D721Med (cell line): ENCODE measurements at regions not wholly inside any gene's neighbourhood (a gene's known extent, or its start where the extent isn't known, plus 50 kb on each side); places are given as distances from the start of the nearest gene placed in this dataset.
A peak's percentile ranks its signal among the peaks of the same experiment; 100 is the strongest.

Experiments used
- DNase-seq: peaks from one replicate; pipeline ENCODE4 v3.0.0; 2011; ENCODE audit warnings: low spot score; ENCODE audit not compliant: insufficient read length
- FAIRE-seq: peaks from 2 replicates; lab custom pipeline; 2011; peaks lifted over from hg19 to GRCh38; lab: Jason Lieb, UNC
- CTCF ChIP-seq: IDR thresholded peaks from 2 replicates; pipeline ENCODE4 v1.5.1; 2012; ENCODE audit warnings: mild to moderate bottlenecking, control low read depth; ENCODE audit not compliant: insufficient read depth; ENCODE audit errors: missing control alignments

- peak; percentile 21 for FAIRE-seq
- DNase-seq = no peak
- no peak for TF ChIP-seq CTCF
These were observed 724.2 kb upstream of the REG3G start for GRCh38 chr2:78301166-78301789.

DNA sequence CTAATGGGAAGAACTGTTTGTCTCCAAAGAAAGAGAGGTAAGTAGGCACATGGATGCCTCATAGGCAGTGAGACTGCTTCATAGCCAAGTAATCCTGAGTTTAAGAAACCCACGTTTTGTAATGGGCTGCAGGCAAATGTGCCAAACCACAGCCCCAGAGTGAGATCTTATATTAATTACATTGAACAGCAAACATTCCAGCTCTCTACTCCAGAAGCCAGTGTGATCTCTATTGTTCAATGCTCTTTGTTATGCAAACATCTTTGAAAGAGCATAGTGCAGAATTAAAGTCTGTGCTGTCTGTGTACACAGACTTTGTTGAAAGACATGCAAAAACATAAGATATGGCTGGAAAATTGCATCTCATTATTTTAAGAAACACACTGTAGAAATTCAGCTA is 720.8 kb upstream of the REG3G start:
- FAIRE-seq (no peak), DNase-seq (no peak)
- TF ChIP-seq CTCF = no peak

GRCh38 chr2:78309460-78309859 is 716.0 kb upstream of the REG3G start:
- FAIRE-seq (no peak), DNase-seq (no peak)
- TF ChIP-seq CTCF = no peak

GRCh38 chr2:78315368-78315767 is 710.1 kb upstream of the REG3G start:
- no peak for TF ChIP-seq CTCF
- DNase-seq = no peak
- FAIRE-seq = no peak

- DNase-seq (no peak), FAIRE-seq (no peak)
- TF ChIP-seq CTCF = no peak
These were observed 707.2 kb upstream of the REG3G start for GRCh38 chr2:78318275-78318674.

GRCh38 chr2:78330193-78330592 is 695.3 kb upstream of the REG3G start:
- no peak for TF ChIP-seq CTCF
- no peak for DNase-seq
- no peak for FAIRE-seq

DNA sequence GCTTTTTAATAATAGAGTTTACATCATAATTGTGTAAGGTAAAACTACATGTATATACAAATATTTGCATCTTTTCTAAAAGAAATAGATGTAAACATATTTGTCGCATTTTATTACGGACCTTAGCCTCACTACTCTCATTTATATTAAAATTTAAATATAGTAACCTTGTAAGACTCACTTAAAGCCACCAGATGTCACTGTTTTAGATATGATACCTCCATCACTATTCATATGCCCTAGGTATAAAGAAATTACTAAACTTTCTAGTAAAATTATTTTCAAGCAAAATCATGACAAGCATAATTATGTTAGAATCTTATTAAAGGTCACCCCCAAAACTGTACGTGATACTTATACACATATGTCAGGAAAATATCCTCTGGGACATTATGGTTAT is 674.3 kb upstream of the REG3G start:
- DNase-seq (no peak), FAIRE-seq (no peak)
- TF ChIP-seq CTCF = peak; percentile 35
